HG03520 (cell line): ENCODE measurements at regions not wholly inside any gene's neighbourhood (a gene's known extent, or its start where the extent isn't known, plus 50 kb on each side); places are given as distances from the start of the nearest gene placed in this dataset.

Experiments used
- ATAC-seq: cut with Tn5 transposase; IDR thresholded peaks from one replicate; pipeline ENCODE4 v1.9.1; 2021; ENCODE audit warnings: mild to moderate bottlenecking, moderate library complexity; ENCODE audit not compliant: unreplicated experiment

GRCh38 chr17:70230850-70231640, 61.7 kb downstream of the KCNJ2 start:
- ATAC-seq = no peak

- ATAC-seq = no peak
Observed at GRCh38 chr17:70232466-70232865, 63.1 kb downstream of the KCNJ2 start.

GRCh38 chr17:70235252-70235651, 65.9 kb downstream of the KCNJ2 start:
- no peak for ATAC-seq

GRCh38 chr17:70238228-70238627, 68.9 kb downstream of the KCNJ2 start:
- ATAC-seq = no peak

- ATAC-seq = no peak
Observed at GRCh38 chr17:70238646-70239045, 69.3 kb downstream of the KCNJ2 start.

GRCh38 chr17:70239391-70239826, 70.1 kb downstream of the KCNJ2 start:
- no peak for ATAC-seq

GRCh38 chr17:70241071-70241470, 71.7 kb downstream of the KCNJ2 start:
- no peak for ATAC-seq

GRCh38 chr17:70242781-70243437, 73.6 kb downstream of the KCNJ2 start:
- no peak for ATAC-seq

- no peak for ATAC-seq
Observed at GRCh38 chr17:70251706-70252105, 82.4 kb downstream of the KCNJ2 start.

- ATAC-seq = no peak
Observed at GRCh38 chr17:70254735-70255460, 85.6 kb downstream of the KCNJ2 start.

- ATAC-seq = no peak
Observed at GRCh38 chr17:70256751-70257150, 87.4 kb downstream of the KCNJ2 start.

- no peak for ATAC-seq
Observed at GRCh38 chr17:70258465-70258864, 89.1 kb downstream of the KCNJ2 start.

- ATAC-seq = no peak
Observed at GRCh38 chr17:70259400-70259799, 90.1 kb downstream of the KCNJ2 start.

- no peak for ATAC-seq
Observed at GRCh38 chr17:70261170-70261569, 91.8 kb downstream of the KCNJ2 start.

GRCh38 chr17:70265471-70265870, 96.1 kb downstream of the KCNJ2 start:
- ATAC-seq = no peak

- no peak for ATAC-seq
Observed at GRCh38 chr17:70266394-70266793, 97.1 kb downstream of the KCNJ2 start.

- no peak for ATAC-seq
Observed at GRCh38 chr17:70268383-70268782, 99.1 kb downstream of the KCNJ2 start.

GRCh38 chr17:70270554-70270953, 101.2 kb downstream of the KCNJ2 start:
- no peak for ATAC-seq

GRCh38 chr17:70271200-70271599, 101.9 kb downstream of the KCNJ2 start:
- no peak for ATAC-seq

- ATAC-seq = no peak
Observed at GRCh38 chr17:70271672-70272071, 102.3 kb downstream of the KCNJ2 start.

- ATAC-seq = no peak
Observed at GRCh38 chr17:70274255-70274654, 104.9 kb downstream of the KCNJ2 start.

GRCh38 chr17:70276906-70277305, 107.6 kb downstream of the KCNJ2 start:
- no peak for ATAC-seq
